GM18519 (cell line): ENCODE measurements at regions not wholly inside any gene's neighbourhood (a gene's known extent, or its start where the extent isn't known, plus 50 kb on each side); places are given as distances from the start of the nearest gene placed in this dataset.

Source experiments
- ATAC-seq: cut with Tn5 transposase; IDR thresholded peaks from one replicate; pipeline ENCODE4 v1.9.1; 2021; ENCODE audit warnings: mild to moderate bottlenecking, moderate library complexity; ENCODE audit not compliant: unreplicated experiment, low FRiP score

DNA sequence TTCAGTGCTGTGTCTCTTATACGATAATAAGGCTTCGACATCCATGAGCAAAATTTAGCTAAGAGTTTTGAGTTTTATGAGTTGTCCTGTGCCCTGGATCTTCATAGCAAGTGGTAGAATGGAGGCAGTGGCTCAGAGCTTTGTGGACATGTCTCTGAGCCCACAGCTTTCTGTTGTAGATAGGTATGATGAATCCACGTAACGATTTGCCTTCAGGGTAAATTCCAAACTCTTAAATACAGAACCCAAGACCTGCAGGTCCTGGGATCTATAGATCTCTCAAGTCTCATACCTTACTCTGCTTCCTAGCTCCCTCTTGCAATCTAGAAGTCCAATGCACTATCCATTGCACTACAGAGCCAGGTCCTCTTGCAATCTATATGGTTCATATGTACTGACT is 59.5 kb upstream of the TLE4 start:
- ATAC-seq: no peak
